A673 (cell line): ENCODE measurements at regions not wholly inside any gene's neighbourhood (a gene's known extent, or its start where the extent isn't known, plus 50 kb on each side); places are given as distances from the start of the nearest gene placed in this dataset.

Source experiments
- CTCF ChIP-seq: fragments of 300-800, 200-600 bp; sonication (generic); conservative IDR thresholded peaks from 2 replicates; pipeline ENCODE4 v1.5.1; 2017; ENCODE audit warnings: low read depth, mild to moderate bottlenecking, antibody characterized with exemption, low read length, moderate library complexity, mixed read lengths
- EZH2 ChIP-seq: fragments of 200-600 bp; sonication (generic); IDR thresholded peaks from 2 replicates; pipeline ENCODE4 v1.6.1; 2017; ENCODE audit warnings: borderline replicate concordance, low read depth, mild to moderate bottlenecking, mixed read lengths, antibody characterized with exemption, low read length; ENCODE audit not compliant: poor library complexity, severe bottlenecking

- TF ChIP-seq CTCF, result no peak
- TF ChIP-seq EZH2, result no peak
These were observed 148.9 kb upstream of the FGF16 start for GRCh38 chrX:77298296-77298695.
